ENCODE measurements at regions not wholly inside any gene's neighbourhood (a gene's known extent, or its start where the extent isn't known, plus 50 kb on each side); places are given as distances from the start of the nearest gene placed in this dataset.

DNA sequence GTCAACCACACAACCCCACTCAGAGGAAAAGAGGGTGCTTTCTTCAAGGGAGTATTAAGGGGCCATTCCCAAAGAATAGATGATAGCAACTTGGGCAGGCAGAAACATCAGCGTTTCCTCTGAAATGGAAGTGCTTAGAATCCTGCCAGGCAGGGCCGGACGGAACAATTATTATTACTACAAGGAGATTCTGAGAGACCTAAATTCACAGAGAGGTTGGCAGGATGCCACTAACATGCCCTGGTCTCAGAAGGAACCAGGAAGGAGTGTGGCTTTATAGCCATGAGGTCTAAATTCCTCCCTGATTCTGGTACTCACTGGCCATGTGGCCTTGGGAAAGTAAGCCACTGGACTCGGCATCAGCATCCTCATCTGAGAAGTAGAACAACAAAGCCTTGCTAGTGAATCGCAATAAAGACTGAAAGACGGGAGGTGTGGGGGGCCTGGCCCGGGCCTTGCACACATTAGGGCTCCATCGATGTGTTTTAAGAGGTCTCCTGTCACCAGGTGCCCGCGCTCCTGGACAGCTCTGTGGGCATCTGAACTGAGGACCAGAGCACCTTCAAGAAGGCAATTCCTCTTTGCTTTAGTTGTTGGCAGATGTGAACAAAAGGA is 131.5 kb downstream of the OAT start:
- no TSS peak for BruUV-seq (replicated peaks)
- Histone ChIP-seq H3F3A (ENCODE audit: low read length, unreplicated experiment) (no peaks in the 10 kb centered on the region), H3K4me2 (ENCODE audit: low read length) (no peak overlapping the region), H2AFZ (ENCODE audit: low read length) (no peak overlapping the region), H3K27me3 (ENCODE audit: low read length) (no peaks in the 10 kb centered on the region), H4K20me1 (ENCODE audit: low read length) (no peaks in the 10 kb centered on the region), H3K4me3 (ENCODE audit: low read length) (no peak overlapping the region), H3K27ac (ENCODE audit: low read length) (no peak overlapping the region), H3K9me3 (ENCODE audit: low read length) (no peaks in the 10 kb centered on the region), H3K4me1 (ENCODE audit: insufficient read depth, low read length) (no peaks in the 10 kb centered on the region), H3K9ac (ENCODE audit: low read length) (no peak overlapping the region), H3K9me2 (replicated peaks; ENCODE audit: low read length) (no peaks in the 10 kb centered on the region), H3K79me2 (ENCODE audit: low read length) (no peaks in the 10 kb centered on the region), H3K36me3 (ENCODE audit: low read depth, low read length) (no peaks in the 10 kb centered on the region)
- DNase-seq, result no peak
- POLR2A ChIA-PET (ENCODE audit: unreplicated experiment), result no interaction called here
- ATAC-seq, result no peak
- intact Hi-C loops (cut with micrococcal nuclease), result no loop called here
- no peak for TF ChIP-seq EZH2 (IDR thresholded peaks at IDR 0.05; ENCODE audit: low read length, unreplicated experiment)
- TF ChIP-seq, protein P1, sequence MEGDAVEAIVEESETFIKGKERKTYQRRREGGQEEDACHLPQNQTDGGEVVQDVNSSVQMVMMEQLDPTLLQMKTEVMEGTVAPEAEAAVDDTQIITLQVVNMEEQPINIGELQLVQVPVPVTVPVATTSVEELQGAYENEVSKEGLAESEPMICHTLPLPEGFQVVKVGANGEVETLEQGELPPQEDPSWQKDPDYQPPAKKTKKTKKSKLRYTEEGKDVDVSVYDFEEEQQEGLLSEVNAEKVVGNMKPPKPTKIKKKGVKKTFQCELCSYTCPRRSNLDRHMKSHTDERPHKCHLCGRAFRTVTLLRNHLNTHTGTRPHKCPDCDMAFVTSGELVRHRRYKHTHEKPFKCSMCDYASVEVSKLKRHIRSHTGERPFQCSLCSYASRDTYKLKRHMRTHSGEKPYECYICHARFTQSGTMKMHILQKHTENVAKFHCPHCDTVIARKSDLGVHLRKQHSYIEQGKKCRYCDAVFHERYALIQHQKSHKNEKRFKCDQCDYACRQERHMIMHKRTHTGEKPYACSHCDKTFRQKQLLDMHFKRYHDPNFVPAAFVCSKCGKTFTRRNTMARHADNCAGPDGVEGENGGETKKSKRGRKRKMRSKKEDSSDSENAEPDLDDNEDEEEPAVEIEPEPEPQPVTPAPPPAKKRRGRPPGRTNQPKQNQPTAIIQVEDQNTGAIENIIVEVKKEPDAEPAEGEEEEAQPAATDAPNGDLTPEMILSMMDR (conservative IDR thresholded peaks at IDR 0.05; ENCODE audit: low read depth, low read length), result no peak
- no peak for TF ChIP-seq EZH2phosphoT487 (IDR thresholded peaks at IDR 0.05; ENCODE audit: borderline replicate concordance, low read length)
- CTCF ChIA-PET, result no interaction called here

DNA sequence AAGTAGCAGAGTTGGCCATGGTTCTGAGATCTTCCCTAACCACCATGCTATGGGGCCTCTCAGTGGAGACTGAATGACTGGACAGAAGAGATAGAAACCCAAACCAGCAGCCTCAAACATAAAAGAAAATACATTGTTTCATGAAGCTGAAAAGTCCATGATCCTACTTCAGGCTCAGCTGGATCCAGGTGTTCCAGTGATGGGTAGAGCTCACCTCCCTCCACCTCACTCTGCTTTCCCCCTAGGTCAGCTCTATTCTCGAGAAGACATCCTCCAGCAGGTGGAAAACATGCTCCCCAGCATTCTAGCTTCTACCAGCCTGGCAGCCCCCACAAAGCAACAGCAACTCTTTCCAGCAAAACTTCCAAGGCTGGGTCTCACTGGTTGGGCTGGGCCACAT is 132.1 kb downstream of the OAT start:
- H3K36me3 ChIP-seq (ENCODE audit: low read depth, low read length), result no peaks in the 10 kb centered on the region
- intact Hi-C loops (cut with micrococcal nuclease), result no loop called here
- no peak overlapping the region for H3K9ac ChIP-seq (ENCODE audit: low read length)
- no TSS peak for BruUV-seq (replicated peaks)
- TF ChIP-seq EZH2phosphoT487 (IDR thresholded peaks at IDR 0.05; ENCODE audit: borderline replicate concordance, low read length) (no peak), EZH2 (IDR thresholded peaks at IDR 0.05; ENCODE audit: low read length, unreplicated experiment) (no peak)
- CTCF ChIA-PET, result no interaction called here
- ATAC-seq (no peak), DNase-seq (no peak)
- H3K9me2 ChIP-seq (replicated peaks; ENCODE audit: low read length), result no peaks in the 10 kb centered on the region
- no peak overlapping the region for H2AFZ ChIP-seq (ENCODE audit: low read length)
- no peak overlapping the region for H3K4me3 ChIP-seq (ENCODE audit: low read length)
- no peak overlapping the region for H3K4me2 ChIP-seq (ENCODE audit: low read length)
- H4K20me1 ChIP-seq (ENCODE audit: low read length), result no peaks in the 10 kb centered on the region
- H3K27me3 ChIP-seq (ENCODE audit: low read length), result no peaks in the 10 kb centered on the region
- no peaks in the 10 kb centered on the region for H3K79me2 ChIP-seq (ENCODE audit: low read length)
- no peaks in the 10 kb centered on the region for H3K9me3 ChIP-seq (ENCODE audit: low read length)
- no peaks in the 10 kb centered on the region for H3F3A ChIP-seq (ENCODE audit: low read length, unreplicated experiment)
- POLR2A ChIA-PET (ENCODE audit: unreplicated experiment), result no interaction called here
- H3K27ac ChIP-seq (ENCODE audit: low read length), result no peak overlapping the region
- H3K4me1 ChIP-seq (ENCODE audit: insufficient read depth, low read length), result no peaks in the 10 kb centered on the region

DNA sequence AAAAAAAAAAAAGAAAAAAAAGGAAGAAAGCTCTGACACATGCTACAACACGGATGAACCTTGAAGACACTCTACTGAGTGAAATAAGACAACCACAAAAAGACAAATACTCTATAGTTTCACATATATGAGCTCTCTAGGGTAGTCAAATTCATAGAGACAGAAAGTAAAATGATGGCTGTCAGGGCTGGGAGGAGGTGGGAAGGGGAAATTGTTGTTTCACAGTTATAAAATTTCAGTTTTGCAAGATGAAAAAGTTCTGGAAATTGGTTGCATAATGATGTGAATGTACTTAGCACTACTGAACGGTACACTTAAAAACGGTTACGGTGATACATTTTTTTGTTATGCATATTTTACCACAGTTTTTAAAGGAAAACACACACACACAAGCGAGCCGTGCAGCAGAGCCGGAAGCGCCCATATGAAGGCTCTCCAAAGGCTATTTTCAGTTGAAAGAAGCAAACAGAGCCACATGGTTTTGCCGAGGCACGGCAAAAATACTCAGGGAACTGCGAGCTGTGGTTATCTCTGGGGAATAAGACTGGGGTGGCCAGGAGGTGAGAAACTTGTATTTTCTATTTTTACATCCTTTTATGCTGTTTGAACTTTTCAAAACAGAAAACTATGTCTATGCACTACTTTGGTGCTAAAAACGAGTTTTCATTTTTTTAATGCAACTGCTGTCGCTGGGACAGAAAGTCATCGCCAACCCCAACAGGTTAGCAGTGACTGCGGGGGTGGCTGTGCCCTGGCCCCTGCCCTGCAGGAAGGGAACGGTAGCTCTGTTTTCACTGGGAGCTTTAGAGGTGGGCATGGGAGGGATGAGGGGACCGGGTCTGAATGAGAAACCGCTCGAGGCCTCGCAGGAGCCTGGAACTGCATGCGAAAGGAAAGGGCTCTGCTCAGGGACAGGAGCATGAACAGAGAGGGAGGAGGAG is 132.9 kb downstream of the OAT start:
- ChIA-PET POLR2A (ENCODE audit: unreplicated experiment) (no interaction called here), CTCF (no interaction called here)
- no TSS peak for BruUV-seq (replicated peaks)
- Histone ChIP-seq H3K79me2 (ENCODE audit: low read length) (no peaks in the 10 kb centered on the region), H3K9ac (ENCODE audit: low read length) (no peak overlapping the region), H3K4me1 (ENCODE audit: insufficient read depth, low read length) (no peaks in the 10 kb centered on the region), H3K4me2 (ENCODE audit: low read length) (no peak overlapping the region), H3K27ac (ENCODE audit: low read length) (no peak overlapping the region), H2AFZ (ENCODE audit: low read length) (no peak overlapping the region), H3K27me3 (ENCODE audit: low read length) (no peaks in the 10 kb centered on the region), H3K9me2 (replicated peaks; ENCODE audit: low read length) (no peaks in the 10 kb centered on the region), H4K20me1 (ENCODE audit: low read length) (no peaks in the 10 kb centered on the region), H3K9me3 (ENCODE audit: low read length) (no peaks in the 10 kb centered on the region), H3F3A (ENCODE audit: low read length, unreplicated experiment) (no peaks in the 10 kb centered on the region), H3K36me3 (ENCODE audit: low read depth, low read length) (no peaks in the 10 kb centered on the region), H3K4me3 (ENCODE audit: low read length) (no peak overlapping the region)
- intact Hi-C loops (cut with micrococcal nuclease), result no loop called here
- ATAC-seq (no peak), DNase-seq (no peak)
- TF ChIP-seq EZH2 (IDR thresholded peaks at IDR 0.05; ENCODE audit: low read length, unreplicated experiment) (no peak), EZH2phosphoT487 (IDR thresholded peaks at IDR 0.05; ENCODE audit: borderline replicate concordance, low read length) (no peak)
- TF ChIP-seq, protein P1 (conservative IDR thresholded peaks at IDR 0.05; ENCODE audit: low read depth, low read length), result no peak
